GM19438 (cell line): ENCODE measurements at regions not wholly inside any gene's neighbourhood (a gene's known extent, or its start where the extent isn't known, plus 50 kb on each side); places are given as distances from the start of the nearest gene placed in this dataset.

Experiments
- ATAC-seq: cut with Tn5 transposase; IDR thresholded peaks from one replicate; pipeline ENCODE4 v1.9.1; 2021; ENCODE audit warnings: low read depth; ENCODE audit not compliant: unreplicated experiment

DNA sequence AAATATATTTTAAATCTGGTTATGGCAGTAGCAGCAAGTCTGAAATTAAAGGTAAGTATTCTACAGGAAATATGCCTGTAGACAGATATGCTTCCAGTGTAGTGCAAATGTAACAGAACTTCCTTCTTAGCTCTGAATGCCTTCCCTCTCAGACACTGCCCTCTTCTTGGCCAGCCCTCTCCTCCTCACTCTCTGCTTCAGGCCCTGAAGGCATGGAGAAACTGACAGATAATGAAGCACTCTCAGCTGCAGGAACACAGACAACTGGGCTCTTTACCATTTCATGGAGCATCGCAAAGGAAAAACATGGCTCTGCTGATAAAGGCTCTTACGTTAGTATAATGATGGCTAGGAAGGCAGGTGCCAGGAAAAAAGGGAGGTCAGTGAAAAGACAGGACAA, 431.5 kb upstream of the RASGEF1B start:
- no peak for ATAC-seq

DNA sequence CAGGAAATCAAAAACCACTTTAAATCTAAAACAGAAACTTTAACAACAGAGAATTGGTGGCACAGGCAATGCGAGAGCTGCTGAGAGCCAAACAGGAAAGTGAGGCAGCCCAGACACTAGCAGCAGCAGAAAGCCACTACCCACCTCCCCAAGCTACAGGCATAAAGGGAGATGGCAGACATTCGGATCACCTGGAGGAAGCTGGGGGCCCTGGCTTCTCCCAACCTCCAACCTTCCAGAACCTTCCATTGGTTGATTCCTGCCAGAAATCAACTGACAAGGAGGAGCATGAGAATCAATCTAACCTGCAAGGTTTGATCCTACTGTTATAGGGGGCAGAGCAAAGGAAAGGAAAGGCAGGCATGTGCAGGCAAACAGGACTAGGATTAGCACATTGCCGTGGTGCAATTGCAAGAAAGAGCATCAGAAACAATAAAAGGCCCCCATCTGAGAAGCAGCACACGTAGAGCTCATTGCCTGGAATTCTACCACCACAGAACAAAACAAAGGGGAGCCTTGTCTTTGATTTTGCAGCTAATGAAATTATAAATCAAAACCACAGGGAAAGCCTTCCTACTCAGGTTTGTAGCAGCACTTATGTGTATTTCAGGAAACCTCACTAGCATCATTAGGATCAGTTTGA, 427.3 kb upstream of the RASGEF1B start:
- no peak for ATAC-seq

DNA sequence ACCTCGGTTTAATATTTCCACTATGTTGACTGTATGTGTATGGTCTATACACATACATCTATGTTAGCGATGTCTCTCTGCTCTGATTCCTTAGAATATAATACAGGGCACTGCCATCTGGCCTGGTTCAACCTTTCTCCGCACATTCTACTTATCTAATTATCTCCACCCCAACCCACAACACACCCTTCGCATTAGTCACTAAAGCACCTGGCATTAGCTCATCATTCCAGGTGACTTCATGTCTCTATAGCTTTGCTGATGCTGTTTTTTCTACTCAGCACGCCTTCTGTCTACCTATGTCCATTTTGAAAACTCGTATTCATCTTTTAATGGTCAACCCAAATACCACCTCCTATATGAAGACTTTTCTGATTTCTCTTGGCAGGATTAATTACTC, 425.2 kb upstream of the RASGEF1B start:
- no peak for ATAC-seq

DNA sequence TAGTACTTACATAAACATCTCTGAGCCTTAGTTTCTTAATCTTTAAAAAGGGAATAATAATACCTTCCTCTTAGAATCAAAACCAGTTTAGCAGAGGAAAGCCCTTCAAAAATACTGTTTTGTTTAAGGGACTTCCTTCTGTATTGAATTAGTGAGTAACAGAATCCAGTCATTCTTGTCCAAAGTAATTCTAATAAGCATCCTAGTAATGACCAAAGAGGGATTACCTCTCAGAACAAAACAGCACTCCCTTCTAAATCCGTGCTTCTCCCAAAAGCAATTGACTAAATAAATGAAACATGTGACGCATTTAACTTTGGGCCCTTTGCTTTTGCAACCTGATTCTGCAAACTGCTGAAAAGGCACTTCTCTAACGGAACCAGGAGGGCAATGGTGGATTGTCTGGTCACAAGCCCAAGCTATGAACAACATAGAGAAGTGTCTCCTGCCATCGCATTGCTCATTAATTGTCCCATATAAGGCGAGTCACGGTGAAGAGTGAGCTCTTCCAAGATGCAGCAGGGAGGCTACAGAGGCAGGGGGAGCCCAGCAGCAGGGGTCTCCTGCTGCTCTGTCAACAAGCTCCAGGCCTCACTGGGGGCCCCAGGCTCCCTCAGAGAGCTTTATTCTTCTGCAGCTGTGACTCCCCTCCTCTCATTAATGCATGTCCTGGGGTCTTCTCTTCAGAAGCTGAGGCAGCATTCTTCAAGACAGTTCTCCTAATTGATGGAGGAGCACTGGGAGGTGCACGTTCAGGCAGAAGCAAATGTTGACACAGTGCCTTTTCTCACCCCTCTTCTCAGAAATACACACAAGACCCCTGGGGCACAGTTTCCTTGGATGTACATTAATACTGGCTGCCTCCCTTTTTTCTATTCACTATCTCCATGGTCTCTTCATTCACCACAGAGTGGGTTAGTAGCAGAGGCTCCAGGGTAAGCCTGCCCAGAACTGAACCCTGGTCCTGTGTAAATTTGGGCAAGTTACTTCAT, 419.6 kb upstream of the RASGEF1B start:
- ATAC-seq, result no peak

DNA sequence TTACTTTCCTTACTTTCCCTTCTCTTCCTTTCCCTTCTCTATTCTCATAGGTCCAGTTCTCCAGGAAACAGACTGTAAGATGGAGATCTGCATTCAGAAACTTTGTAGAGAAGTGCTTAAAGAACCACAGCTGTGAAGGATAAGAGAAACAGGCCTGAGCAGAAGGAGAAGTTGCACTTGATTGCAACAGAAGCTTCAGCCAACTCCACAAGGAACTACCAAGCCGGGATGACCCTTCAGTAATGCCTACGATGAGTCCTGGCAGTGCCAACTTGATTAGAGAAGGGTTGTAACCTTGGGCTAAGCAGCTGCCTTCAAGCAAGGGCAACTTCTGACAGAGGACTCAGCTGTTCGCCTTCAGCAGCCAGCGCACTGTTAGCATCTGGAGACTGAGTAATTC, 413.3 kb upstream of the RASGEF1B start:
- ATAC-seq, result no peak

DNA sequence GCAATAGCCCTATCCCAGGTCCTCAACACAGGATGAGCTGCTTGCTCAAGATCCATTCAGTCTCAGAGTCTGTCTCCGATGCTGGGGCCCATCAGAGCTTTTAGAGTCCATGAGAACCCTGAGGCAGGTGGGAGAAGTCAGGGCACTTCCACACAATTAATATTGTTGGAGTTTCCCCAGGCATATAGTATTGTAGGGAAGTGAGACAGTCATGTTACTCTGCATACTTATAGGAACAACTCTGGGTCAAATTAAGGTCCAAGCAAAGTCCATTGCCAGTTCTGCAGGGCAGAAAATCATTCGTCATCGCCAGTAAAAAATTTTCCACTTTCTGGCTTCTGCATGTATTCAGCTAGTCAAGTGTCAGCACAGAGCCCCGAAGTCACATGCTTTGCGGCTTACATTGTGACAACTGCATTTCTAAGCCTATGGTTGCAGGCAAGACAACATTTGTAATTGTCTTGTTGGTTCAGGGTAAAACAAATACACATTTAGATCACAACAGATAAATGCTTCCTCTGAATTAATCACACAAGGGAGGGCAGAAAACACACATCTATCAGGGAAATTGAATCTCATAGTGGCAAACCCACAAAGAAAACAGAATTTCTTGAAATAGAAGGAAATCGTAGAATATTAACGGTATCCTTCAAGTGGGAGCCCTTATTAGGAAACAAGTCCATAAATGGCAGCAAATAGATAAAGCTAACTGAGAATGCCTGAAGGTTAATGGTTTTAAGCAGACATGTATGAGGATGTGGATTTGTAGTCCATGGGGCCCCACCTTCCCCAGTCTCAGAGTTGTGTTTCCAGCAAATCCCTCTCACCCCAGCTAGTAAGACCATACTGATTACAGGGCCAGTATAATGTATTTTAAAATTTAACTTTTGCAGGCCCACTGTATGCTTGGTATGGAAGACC, 412.1 kb upstream of the RASGEF1B start:
- no peak for ATAC-seq

DNA sequence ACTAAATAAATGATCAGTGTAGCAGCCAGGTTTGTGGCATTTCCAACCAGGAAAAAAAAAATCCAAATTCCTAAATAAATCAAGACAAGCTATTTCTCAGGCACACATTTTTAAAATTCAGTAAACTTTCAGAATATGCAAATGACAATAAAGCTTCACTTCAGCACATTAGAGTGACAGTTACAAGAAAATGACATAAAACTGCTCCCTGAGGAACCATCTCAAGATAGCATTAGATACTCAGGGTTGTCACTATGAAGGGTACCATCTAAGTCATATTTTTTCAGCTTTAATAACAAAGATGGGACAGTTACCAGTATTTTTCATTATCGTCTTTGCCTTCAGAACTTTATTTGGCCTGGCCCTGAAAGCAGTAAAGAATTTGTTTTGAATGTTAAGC, 411.3 kb upstream of the RASGEF1B start:
- no peak for ATAC-seq

DNA sequence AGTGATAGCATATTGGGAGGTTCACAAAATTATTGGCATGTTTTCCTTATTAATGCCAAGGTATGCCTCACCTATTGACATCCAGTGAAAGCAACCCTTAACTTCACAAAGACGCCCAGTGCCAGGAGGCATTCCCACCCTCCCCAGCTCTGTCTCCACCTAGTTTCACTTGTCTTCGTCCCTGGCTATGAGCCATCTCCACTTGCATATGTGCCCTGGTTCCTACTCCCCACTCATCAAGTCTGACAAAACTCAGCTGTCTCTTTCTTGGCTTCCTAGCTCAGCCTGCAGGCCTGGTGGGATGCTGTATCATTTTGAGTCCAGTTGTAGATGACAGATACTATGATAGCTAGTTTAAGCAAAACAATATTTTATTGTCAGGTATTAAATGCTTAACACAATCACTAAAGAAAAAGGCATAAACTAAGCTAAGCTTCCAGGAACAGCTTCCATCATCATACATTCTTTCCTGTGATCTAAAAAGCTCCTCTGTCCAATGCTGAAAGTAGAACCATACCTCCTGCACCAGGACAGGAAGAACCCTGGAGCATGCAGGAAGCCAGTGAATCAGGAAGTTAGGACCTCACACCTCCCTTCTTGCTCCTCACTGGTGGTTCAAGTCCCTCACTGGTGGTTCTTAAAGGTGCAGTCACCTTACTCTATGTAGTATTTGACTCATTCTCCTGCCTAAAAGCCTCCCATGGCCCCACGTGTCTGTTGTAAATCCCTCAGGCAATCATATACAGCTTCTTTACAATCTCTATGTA, 410.3 kb upstream of the RASGEF1B start:
- ATAC-seq, result no peak

DNA sequence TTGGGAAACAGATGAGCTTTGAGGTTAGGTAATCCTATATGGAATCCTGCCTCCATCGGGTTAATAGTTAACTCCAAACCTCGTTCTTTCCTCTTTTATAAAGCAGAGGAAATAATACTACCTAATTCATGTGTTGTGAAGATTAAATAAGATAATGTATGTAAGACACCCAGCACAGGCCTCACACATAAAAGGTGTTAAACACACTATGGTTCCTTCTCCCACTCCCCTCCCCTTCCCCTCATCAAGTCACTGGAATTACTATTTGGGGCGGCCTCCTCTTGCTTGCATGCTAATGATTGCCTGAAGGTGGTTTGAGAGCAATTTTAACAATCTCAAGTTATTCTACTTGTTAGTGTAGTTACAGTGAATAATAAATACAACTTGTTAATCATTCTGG, 404.4 kb upstream of the RASGEF1B start:
- no peak for ATAC-seq

DNA sequence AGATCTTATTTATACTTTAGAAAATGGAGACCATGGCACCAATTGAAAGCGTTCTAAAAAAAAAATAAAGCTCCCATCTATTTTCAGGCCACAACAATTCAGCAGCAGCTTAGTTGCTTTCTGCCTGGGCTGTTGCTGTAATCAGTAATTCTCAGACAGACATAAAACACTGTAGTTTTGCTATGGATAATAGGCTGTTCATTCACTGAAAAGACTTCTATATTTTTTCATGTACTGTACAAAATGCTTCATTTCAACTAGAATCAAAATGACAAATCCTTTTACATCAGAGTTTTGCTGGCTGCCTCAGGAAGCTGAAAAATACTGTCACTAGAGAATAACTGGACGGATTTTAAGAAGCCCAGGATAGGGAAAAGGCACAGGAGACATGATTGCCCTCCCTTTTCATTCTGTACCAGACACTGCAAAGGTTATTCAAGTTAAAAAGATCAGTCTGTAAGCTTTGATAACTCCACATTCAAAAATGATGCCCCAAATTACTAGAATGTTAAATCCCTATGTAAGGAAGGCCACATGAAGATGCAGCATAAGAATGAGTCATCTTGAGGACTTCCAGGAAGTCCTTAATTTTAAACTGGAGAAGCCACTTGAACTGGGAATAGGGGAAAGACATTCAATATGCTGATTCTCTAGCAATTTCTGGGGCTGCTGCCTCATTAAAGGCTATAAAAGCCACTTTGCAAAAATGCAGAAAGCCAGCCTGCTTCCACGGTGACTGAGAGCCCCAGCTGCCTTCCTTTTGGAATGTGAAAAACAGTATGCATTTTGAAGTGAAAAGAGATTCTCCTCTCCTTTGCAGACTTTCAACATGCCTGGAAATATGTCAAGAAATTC, 403.2 kb upstream of the RASGEF1B start:
- ATAC-seq, result no peak

DNA sequence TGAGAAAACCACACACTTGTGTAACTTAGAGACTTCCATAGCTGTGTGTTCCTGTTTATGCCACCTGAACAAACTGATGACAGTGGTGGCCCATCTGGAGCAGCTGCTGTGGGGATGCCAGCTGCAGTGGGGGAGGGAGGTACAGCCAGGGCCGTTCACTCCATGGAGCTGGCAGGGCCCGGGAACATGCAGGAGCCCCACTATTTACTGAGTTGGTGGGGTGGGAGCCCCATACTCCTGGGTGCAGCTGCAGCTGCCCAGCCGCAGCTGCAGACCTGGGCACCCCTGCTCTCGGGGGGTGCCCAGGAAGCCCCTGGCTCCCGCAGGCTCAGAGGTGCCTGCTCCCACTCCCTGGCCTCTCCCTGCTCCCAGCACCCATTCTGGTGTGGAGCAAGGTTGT, 398.6 kb upstream of the RASGEF1B start:
- no peak for ATAC-seq

DNA sequence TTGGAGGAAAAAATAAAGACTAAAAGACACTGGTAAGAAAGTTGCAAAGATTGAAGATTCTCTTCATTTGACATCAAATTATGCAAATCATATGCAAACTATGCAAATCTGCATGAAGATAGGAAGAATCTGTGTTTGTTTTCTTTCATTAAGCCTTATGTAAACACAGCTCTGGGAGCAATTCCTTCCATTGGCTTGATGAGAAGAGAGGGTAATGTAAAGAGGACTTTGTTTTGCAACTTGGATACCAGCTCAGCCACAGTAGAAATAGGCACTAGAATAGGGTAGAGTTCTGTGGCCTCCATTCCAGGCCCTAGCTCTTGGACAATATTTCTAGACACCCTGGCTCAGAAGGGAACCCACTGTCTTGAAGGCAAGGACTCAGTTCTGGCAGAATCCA, 388.4 kb upstream of the RASGEF1B start:
- ATAC-seq, result no peak

DNA sequence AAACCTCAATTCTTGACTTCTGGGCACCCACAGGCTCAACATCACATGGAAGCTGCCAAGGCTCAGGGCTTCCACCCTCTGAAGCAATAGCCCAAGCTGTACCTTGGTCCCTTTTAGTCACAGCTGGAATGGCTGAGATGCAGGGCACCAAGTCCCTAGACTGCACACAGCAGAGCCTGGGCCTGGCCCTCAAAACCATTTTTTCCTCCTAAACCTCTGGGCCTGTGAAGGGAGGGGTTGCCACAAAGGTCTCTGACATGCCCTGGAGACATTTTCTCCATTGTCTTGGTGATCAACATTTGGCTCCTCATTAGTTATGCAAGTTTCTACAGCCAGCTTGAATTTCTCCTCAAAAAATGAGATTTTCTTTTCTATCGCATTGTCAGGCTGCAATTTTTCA, 382.7 kb upstream of the RASGEF1B start:
- ATAC-seq, result no peak

DNA sequence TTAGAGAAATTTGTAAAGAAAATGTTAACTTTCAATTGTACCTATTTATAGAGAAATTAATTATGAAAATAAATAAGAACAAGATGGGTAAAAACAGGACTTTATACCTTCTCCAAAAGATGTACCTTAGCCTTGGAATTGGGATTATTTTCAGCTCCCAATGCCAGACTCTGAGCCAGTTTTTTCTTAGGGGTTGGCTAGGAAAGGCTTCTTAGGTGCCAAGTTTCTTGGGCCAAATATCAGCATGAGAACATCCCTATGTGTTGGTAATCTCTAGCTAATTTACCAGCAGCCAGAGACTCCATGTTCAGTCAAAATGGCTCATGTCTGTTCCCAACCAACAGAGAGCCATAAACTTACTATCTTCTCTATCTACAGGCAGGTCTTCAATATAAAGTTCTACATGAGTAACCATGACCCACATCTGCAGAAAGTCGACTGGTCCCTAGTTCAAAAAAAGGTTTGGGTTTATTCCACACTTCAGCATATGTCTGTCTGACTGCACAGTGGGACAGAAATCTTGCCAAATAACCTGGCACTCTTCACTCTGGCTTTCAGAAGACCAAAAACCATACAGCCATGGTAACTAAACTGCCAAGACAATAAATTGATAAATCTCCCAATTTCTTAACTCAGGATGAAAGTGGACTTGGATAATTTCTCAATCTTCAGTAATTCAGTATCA, 380.5 kb upstream of the RASGEF1B start:
- ATAC-seq, result no peak

DNA sequence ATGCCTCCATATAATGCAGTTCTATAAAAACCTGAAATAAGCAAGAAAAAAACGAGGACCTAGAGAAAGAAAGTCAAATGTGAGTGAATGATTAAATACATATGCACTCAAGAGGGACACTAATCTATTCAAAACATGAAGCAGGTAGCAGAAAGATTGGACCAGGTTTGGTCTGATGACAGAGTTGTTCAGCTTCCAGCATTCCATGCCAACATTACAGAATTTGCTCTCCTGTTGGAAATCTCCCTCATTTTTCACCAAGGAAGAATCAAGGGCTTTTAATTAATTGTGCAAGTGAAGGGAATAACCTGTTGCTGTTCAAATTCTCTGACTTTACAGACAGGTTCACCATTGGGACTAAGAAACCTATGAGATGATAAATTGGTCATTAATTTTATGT, 379.0 kb upstream of the RASGEF1B start:
- ATAC-seq, result no peak

DNA sequence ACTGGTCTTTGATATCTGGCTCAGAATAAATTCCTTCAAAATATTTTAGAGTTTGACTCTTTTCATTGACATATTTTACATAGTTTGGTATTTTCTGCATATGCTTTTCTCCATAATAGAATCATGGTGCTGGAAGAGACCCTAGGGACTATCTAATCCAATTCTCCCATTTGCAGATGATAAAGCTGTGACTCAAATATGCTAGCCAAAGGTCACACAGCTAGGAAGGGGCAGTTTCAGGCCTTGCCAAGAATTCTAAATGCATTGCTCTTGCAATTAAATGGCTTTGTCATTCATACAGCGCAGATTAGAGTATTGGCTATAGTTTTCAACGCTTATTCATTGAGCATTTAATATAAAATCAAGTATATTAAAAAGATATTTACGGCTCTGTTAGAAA, 374.1 kb upstream of the RASGEF1B start:
- ATAC-seq, result no peak

DNA sequence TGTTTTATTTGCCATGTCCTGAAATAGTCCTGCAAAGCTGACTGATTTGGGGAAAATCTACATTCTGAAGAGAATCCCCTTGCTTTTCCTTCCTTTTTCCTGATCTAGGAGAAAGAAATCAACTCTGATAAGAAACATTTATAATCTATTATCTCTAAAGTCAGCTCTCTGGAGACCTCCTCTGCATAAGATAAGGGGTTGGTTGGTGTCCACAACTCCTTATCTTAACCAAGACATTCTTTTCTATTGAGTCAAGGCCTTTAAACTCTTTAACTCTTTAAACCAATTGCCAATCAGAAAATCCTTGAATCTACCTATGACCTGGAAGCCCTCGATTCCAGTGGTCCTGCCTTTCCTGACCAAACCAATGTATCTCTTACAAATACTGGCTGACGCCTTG, 373.6 kb upstream of the RASGEF1B start:
- no peak for ATAC-seq

DNA sequence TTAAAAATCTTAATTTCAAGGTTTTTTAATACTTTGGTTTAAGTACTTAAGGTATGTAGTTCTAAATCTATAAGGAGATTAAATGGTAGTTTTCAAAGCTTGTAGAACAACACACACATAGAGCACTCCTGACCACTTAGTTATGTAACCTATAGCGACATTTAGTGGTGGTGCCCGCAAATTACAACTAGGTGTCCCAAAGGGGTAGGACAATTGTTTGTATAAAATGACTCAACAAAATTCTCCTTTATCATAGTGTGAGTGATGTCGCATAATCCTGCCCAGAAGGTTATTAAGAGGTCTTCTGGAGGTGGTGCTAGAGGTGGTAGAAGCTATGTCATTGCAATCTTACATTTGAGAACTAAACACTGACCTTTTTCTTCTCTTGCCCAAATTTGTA, 373.0 kb upstream of the RASGEF1B start:
- ATAC-seq, result no peak
